Epithelial cell of esophagus (primary cell): ENCODE measurements at regions not wholly inside any gene's neighbourhood (a gene's known extent, or its start where the extent isn't known, plus 50 kb on each side); places are given as distances from the start of the nearest gene placed in this dataset.
"Not testable (repeated sequence)": the region's sequence is repeated elsewhere in the genome, so short reads cannot be mapped to it uniquely, and the experiment has no call there.

ENCODE experiments used
- DNase-seq: peaks from one replicate; pipeline ENCODE4 v3.0.0; 2010; ENCODE audit warnings: low read depth
- H3K4me3 ChIP-seq: 2 replicates; pipeline ENCODE4 v1.5.1; 2011; ENCODE audit warnings: mild to moderate bottlenecking, low read length, control low read depth
- CTCF ChIP-seq: IDR thresholded peaks from 2 replicates; pipeline ENCODE4 v1.5.1; 2011; ENCODE audit warnings: low read depth, mild to moderate bottlenecking, low read length, control low read depth, inconsistent platforms; ENCODE audit not compliant: insufficient read depth; ENCODE audit errors: missing control alignments

GRCh38 chr12:104890476-104891096 lies 67.5 kb downstream of the SLC41A2 start:
- no peak for TF ChIP-seq CTCF
- peak; percentile 27 for DNase-seq
- H3K4me3 ChIP-seq = no peak overlapping the region

- no peak for TF ChIP-seq CTCF
- no peak for DNase-seq
Measured at GRCh38 chr12:104889735-104890134, 68.4 kb downstream of the SLC41A2 start.

GRCh38 chr12:104888892-104889291 lies 69.2 kb downstream of the SLC41A2 start:
- no peak overlapping the region for H3K4me3 ChIP-seq
- DNase-seq = no peak
- no peak for TF ChIP-seq CTCF

More at GRCh38 chr12:104889735-104890134, 68.4 kb downstream of the SLC41A2 start:
- no peak overlapping the region for H3K4me3 ChIP-seq

DNA sequence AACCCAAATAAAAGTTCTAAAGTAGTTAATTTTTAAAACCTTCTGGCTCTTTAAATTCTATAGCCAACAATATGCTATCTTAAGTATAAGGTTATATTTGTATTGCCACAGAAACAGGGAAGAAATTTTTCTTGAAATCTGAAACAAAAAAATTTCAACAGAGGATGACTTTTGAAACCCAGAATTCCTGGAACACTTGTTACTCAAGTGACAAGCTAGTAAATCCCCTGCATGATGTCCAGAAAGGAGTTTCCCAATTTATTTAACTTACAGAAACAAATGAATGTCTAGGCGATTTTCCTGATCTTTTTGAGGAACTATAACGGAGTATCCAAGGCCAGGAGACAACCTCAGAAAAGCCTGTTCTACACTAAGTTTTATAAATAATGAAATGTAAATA lies 69.6 kb downstream of the SLC41A2 start:
- H3K4me3 ChIP-seq = no peak overlapping the region
- no peak for DNase-seq
- TF ChIP-seq CTCF = no peak

- DNase-seq = no peak
- no peak for TF ChIP-seq CTCF
- no peak overlapping the region for H3K4me3 ChIP-seq
Measured at GRCh38 chr12:104887452-104887851, 70.6 kb downstream of the SLC41A2 start.

DNA sequence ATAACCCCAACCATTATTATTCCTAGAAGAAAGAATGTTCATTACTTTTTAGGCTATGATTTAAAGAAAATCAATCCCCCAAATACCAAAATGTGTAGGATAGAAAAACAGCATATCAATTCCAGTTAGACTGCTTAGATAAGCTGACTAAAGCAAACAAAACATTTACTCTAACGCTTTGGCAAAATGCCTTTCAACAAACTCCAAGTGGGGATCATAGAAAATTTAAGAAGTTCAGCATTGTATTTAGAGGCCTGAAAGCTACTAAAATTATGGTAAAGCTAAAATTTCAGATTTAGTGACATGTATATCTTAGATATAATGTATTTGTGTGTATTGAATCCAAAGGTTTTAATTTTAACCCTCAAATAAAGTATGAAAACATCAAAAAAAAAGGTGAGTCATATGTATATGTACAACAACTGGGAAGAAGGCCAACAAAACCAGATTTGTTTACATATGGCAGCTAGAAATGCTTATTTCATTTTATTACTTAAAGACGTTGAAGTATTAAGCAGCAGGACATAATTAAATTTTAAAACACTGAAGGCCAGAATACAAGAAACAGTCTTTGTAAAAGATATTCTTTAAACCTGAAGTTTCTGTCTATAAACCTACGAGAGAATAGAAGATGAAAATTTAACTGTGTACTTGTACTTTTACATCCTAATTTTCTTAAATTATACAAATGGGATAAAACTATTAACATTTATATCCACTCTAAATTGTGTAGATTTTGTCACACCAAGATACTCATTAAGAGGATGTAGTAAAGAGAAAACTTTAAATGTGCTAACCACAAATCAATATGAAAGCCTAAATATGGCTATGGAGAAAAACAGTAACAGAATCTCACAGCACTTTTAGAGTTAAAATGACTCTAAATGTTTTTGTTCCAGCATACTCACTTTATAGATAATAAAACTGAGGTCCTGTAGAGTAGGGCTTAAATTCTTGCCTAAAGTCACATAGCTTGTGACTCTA lies 71.4 kb downstream of the SLC41A2 start:
- TF ChIP-seq CTCF = no peak
- DNase-seq = peak; percentile 72
- H3K4me3 ChIP-seq = no peak overlapping the region

GRCh38 chr12:104878858-104879257 lies 79.2 kb downstream of the SLC41A2 start:
- DNase-seq, H3K4me3 ChIP-seq: not testable (repeated sequence)
